Globus pallidus (tissue), 1 donor: ENCODE measurements at regions not wholly inside any gene's neighbourhood (a gene's known extent, or its start where the extent isn't known, plus 50 kb on each side); places are given as distances from the start of the nearest gene placed in this dataset.

Experiments used
- DNase-seq: peaks from one replicate; pipeline ENCODE4 v3.0.0-alpha.2; 2015; ENCODE audit warnings: low spot score

DNA sequence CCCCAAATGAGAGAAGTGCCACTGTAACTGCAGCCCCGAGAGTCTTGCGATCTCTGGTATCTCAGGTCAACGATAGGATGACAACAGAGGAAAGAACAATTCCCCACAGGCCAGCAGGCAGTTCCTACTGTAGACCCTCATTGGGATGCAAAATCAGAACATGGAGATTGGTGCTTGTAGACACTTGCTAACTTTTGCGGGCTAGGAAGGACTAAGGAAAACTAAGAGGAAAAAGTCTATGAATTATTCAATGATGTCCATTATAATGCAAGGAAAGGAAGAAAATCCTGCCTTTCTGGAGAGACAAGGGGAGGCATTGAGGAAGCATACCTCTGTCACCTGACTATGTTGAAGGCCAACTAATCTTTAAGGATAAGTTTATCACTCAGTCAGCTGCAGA is 51.9 kb upstream of the CWC22 start:
- DNase-seq, result no peak

DNA sequence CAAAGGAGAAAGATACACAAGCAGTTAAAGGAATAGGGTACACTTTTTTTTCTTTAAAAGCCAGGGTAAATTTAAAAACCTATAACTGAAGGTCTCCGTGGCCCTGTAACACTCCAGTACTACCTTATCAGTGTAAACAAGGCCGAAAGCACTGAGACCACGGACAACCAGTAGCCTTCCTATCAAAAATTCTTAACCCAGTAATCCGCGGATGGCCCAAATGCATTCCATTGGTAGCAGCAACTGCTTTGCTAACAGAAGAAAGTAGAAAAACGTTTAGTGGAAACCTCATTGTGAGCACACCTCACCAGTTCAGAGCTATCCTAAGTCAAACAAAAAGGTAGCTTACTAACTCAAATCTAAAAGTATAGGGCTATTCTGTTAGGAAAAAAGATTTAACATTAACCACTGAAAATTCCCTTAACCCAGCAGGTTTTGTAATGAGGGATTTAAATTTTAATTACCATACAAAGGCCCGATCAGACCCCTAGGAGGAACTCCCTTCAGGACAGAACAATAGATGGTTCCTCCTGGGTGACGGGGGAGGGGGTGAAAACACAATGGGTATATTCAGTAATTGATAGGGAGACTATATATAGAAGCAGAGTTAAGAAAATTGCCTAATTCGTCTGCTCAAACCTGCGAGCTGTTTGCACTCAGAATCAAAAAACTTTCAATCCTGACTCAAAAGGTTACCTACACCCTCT is 50.8 kb upstream of the CWC22 start:
- no peak for DNase-seq
